Esophagus (tissue), 2 donors: ENCODE measurements at regions not wholly inside any gene's neighbourhood (a gene's known extent, or its start where the extent isn't known, plus 50 kb on each side); places are given as distances from the start of the nearest gene placed in this dataset.
"Not testable (repeated sequence)": the region's sequence is repeated elsewhere in the genome, so short reads cannot be mapped to it uniquely, and the experiment has no call there.

Source experiments
- H3K27ac ChIP-seq, 2 donors: one replicate each; pipeline ENCODE4 v1.5.1; 2013; ENCODE audit warnings: low read depth in 2 of 2, mild to moderate bottlenecking in 2 of 2, inconsistent platforms in 1 of 2, low read length in 1 of 2, moderate library complexity in 1 of 2
- H3K27me3 ChIP-seq, 2 donors: one replicate each; pipeline ENCODE4 v1.6.1; 2013; ENCODE audit warnings: low read length in 2 of 2, control low read depth in 1 of 2, mild to moderate bottlenecking in 1 of 2; ENCODE audit not compliant: insufficient read depth in 2 of 2, control insufficient read depth in 1 of 2
- H3K36me3 ChIP-seq, 2 donors: one replicate each; pipeline ENCODE4 v1.6.1; 2013; ENCODE audit warnings: low read length in 1 of 2; ENCODE audit not compliant: control insufficient read depth in 2 of 2, insufficient read depth in 2 of 2
- H3K4me1 ChIP-seq, 2 donors: one replicate each; pipeline ENCODE4 v1.6.1; 2013; ENCODE audit warnings: low read length in 1 of 2; ENCODE audit not compliant: control insufficient read depth in 2 of 2, insufficient read depth in 2 of 2
- H3K4me3 ChIP-seq, 2 donors: one replicate each; pipeline ENCODE4 v1.5.1; 2013; ENCODE audit warnings: low read length in 2 of 2, mild to moderate bottlenecking in 2 of 2, low read depth in 1 of 2, moderate library complexity in 1 of 2
- H3K9me3 ChIP-seq, 2 donors: one replicate each; pipeline ENCODE4 v1.6.1; 2013; ENCODE audit warnings: mild to moderate bottlenecking in 2 of 2, low read depth in 1 of 2, low read length in 1 of 2, moderate library complexity in 1 of 2; ENCODE audit not compliant: control insufficient read depth in 2 of 2, insufficient read depth in 1 of 2
- WGBS, 2 donors: extraction: QIAGEN DNeasy Blood & Tissue Kit; methylation state at CpG; one replicate each; pipeline ENCODE4 v1.1.7; 2013; 5-methylcytosine and 5-hydroxymethylcytosine counted together
- donor health status: healthy with polysubstance abuse.
- donor health status: Bipolar disorder and iron deficiency.

DNA sequence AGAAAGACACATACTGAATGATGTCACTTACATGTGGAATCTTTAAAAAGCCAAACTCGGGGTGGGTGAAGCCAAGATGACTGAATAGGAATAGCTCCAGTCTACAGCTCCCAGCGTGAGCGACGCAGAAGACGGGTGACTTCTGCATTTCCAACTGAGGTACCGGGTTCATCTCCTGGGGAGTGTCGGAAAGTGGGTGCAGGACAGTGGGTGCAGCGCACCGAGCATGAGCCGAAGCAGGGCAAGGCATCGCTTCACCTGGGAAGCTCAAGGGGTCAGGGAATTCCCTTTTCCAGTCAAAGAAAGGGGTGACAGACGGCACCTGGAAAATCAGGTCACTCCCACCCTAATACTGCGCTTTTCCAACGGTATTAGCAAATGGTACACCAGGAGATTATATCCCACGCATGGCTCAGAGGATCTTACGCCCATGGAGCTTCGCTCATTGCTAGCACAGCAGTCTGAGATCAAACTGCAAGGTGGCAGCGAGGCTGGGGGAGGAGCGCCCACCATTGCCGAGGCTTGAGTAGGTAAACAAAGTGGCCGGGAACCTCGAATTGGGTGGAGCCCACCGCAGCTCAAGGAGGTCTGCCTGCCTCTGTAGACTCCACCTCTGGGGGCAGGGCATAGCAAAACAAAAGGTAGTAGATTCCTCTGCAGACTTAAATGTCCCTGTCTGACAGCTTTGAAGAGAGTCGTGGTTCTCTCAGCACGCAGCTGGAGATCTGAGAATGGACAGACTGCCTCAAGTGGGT, 103.0 kb upstream of the TMEM45B start:
- not testable (repeated sequence) for H3K4me3 ChIP-seq, H3K27me3 ChIP-seq, H3K9me3 ChIP-seq, H3K36me3 ChIP-seq, H3K27ac ChIP-seq, H3K4me1 ChIP-seq
- 90 to 91% methylated on average over 25 of the region's 25 CpGs for WGBS, 2 donors

DNA sequence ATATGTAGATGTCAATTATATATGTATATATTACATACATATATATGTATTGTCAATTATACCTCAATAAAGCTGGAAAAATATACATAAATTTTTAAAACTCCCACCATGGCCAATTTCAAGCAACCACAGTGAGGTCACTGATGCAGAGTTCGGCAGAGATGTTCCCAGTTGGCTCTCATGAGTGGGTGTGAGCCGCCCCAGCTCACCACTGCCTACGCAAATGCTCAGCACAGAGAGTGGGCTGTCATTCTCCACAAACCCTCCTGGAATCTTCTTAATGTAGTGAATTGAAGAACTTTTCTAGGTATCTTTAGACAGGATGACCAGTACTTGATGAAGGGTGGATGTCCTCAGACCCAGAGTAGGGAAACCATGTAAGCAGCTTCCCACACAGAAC, 96.6 kb upstream of the TMEM45B start:
- 95 to 97% methylated on average over 3 of the region's 3 CpGs for WGBS, 2 donors
- H3K36me3 ChIP-seq = no peaks in the 10 kb centered on the region
- H3K27ac ChIP-seq = no peak overlapping the region
- no peaks in the 10 kb centered on the region for H3K27me3 ChIP-seq
- H3K4me1 ChIP-seq = peaks cover 0 to 11% of the 10 kb centered on the region in 2 donors
- no peak overlapping the region for H3K4me3 ChIP-seq
- no peaks in the 10 kb centered on the region for H3K9me3 ChIP-seq

DNA sequence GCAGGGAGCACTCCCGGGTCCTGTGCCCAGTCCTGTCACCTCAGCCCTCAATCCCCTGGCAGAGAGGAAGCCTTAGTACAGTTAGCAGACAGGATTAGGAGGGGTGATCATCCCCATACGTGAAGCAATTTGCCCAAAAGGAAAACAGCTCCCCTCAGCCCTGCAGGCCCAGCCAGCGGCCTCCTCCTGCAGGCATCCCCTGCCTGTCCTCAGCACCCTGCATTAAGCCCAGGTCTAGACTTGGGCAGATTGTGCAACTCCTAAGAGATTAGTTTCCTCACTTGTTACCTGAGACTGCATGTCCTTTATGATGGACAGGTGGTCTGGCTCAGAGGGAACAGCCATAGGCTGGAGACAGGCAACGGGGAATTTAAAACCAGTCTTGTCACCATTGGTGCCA, 95.5 kb upstream of the TMEM45B start:
- no peak overlapping the region for H3K27ac ChIP-seq
- 74 to 76% methylated on average over 4 of the region's 4 CpGs for WGBS, 2 donors
- H3K4me1 ChIP-seq = peaks cover 0 to 11% of the 10 kb centered on the region in 2 donors
- H3K36me3 ChIP-seq = no peaks in the 10 kb centered on the region
- H3K27me3 ChIP-seq = no peaks in the 10 kb centered on the region
- H3K9me3 ChIP-seq = no peaks in the 10 kb centered on the region
- no peak overlapping the region for H3K4me3 ChIP-seq

DNA sequence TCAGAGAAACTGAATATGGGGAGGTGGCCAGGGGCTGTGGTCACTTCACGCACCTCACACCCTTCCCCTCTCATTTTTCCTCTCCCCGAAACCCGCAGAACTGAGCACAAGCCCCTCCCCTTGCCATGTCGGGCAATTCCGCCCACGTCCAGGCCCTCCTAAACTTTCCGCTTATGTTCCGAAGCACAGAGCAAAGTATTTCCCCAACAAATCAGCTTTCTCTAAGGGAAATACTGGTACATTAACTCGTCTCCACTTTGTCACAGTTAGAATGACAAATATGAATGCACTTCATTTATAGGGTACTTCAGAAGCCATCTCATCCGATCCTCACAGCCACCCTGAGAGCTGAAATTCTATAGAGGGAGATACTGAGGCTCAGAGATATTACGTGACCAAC, 94.7 kb upstream of the TMEM45B start:
- H3K4me1 ChIP-seq = peaks cover 0 to 11% of the 10 kb centered on the region in 2 donors
- 86 to 88% methylated on average over 11 of the region's 11 CpGs for WGBS, 2 donors
- H3K27ac ChIP-seq = no peak overlapping the region
- no peak overlapping the region for H3K4me3 ChIP-seq
- no peaks in the 10 kb centered on the region for H3K9me3 ChIP-seq
- H3K36me3 ChIP-seq = no peaks in the 10 kb centered on the region
- no peaks in the 10 kb centered on the region for H3K27me3 ChIP-seq

DNA sequence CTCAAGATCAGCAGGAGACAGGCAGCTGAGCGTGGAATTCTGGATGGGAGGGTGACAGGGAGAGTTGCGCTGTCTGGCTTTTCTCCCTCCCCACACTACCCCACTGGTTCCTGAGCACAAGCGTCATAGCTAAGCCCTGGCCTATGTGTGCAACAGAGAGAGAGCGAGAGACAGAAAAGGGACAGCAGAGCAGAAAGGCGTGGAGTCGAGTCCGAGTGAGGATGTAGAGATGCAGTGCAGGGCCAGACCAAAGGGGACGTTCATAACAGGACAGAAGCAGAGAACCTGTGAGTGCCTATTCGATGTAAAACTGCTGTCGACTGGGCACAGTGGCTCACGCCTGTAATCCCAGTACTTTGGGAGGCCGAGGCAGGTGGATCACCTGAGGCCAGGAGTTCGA, 94.0 kb upstream of the TMEM45B start:
- no peak overlapping the region for H3K27ac ChIP-seq
- WGBS, 2 donors = 80 to 81% methylated on average over 13 of the region's 13 CpGs
- H3K9me3 ChIP-seq = no peaks in the 10 kb centered on the region
- no peaks in the 10 kb centered on the region for H3K36me3 ChIP-seq
- no peak overlapping the region for H3K4me3 ChIP-seq
- no peaks in the 10 kb centered on the region for H3K27me3 ChIP-seq
- H3K4me1 ChIP-seq = peaks cover 0 to 11% of the 10 kb centered on the region in 2 donors

DNA sequence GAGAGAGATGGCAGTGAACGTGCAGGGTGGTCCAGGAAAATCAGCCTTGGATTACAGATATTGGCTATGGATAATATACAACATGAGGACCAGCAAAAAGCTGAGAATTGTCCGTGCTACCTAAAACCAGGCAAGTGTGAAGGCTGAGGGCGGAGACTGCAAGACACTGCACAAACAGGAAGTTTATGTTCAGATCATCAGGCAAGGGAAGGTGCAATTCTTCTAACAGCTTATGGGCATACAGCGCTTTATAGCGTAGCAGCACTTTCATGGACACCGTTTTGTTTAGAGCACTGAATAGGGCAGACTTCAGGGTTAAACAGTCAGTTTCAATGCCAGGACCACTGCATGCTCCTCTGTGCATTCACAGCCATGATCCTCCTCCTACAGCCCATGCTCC, 93.1 kb upstream of the TMEM45B start:
- no peaks in the 10 kb centered on the region for H3K9me3 ChIP-seq
- no peak overlapping the region for H3K27ac ChIP-seq
- peaks cover 0 to 11% of the 10 kb centered on the region in 2 donors for H3K4me1 ChIP-seq
- H3K27me3 ChIP-seq = no peaks in the 10 kb centered on the region
- WGBS, 2 donors = 75 to 81% methylated on average over 6 of the region's 6 CpGs
- H3K36me3 ChIP-seq = no peaks in the 10 kb centered on the region
- H3K4me3 ChIP-seq = no peak overlapping the region

DNA sequence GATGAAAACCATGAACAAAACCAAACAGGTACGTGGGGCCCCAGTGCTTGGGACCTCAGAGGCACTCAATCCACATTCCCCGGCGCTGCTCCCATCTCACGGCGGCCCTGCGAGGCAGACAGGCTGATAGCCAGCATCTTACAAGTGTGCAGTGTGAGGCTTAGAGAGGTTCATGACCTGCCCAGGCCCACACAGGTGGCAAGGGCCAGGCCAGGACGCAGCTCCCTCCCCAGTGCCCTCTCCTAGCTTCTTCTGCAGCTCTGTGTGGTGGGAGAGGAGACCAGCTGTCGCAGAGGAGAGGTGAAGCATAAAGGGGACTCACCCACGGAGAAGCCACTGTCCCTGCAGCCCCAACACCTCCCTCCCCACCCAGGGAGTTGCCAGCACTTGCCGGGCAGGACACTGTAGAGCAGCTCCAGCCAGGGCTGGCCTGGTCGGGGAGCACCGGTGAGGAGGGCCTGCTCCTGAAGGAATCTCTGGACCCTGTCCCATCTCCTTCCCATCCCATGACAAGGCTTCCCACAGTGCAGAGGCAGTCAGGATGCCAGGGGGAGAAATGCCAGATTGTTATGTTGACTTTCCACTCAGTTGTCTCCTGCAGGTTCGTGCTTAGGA, 92.4 kb upstream of the TMEM45B start:
- H3K27me3 ChIP-seq = no peaks in the 10 kb centered on the region
- no peaks in the 10 kb centered on the region for H3K36me3 ChIP-seq
- H3K4me1 ChIP-seq = peaks cover 0 to 11% of the 10 kb centered on the region in 2 donors
- no peak overlapping the region for H3K27ac ChIP-seq
- no peaks in the 10 kb centered on the region for H3K9me3 ChIP-seq
- no peak overlapping the region for H3K4me3 ChIP-seq
- WGBS, 2 donors = 70 to 71% methylated on average over 12 to 13 of the region's 13 CpGs

DNA sequence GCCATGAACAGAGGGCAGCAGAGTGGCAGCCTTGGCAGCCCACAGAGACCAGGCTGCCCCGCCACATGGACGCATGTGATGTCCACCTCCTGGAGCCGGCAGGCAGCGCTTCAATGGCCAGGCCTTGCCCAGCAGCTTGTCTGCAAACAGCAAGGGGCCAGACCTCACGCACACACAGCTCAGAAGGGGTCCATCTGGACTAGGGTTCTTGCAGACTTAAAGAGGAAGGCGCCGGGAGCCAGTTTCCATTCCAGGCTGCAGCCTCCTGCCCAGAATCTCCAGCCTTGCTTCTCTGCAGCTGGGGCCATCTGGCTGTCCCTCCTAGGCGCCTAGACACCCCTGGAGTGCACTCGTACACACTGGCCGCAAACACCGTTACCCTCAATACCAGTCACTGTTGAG, 91.9 kb upstream of the TMEM45B start:
- H3K27ac ChIP-seq = no peak overlapping the region
- H3K4me3 ChIP-seq = no peak overlapping the region
- H3K9me3 ChIP-seq = no peaks in the 10 kb centered on the region
- H3K36me3 ChIP-seq = no peaks in the 10 kb centered on the region
- peaks cover 0 to 13% of the 10 kb centered on the region in 2 donors for H3K4me1 ChIP-seq
- WGBS, 2 donors = 64 to 75% methylated on average over 11 of the region's 11 CpGs
- no peaks in the 10 kb centered on the region for H3K27me3 ChIP-seq

DNA sequence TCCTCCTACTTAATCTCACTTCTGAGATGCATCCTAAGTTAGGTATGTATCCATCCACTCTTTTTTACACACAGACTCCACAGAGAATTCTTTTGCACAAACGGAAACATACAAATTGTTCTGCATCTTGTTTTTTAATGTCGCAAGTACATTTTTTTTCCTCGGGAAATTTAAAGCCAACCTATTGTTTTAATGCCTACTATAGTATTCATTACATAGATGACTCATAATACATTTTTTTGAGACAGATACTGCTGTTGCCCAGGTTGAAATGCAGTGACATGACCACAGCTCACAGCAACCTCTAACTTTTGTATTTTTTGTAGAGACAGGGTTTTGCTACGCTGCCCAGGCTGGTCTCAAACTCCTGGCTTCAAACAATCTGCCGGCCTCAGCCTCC, 90.8 kb upstream of the TMEM45B start:
- no peak overlapping the region for H3K27ac ChIP-seq
- peaks cover 0 to 19% of the 10 kb centered on the region in 2 donors for H3K4me1 ChIP-seq
- H3K4me3 ChIP-seq = no peak overlapping the region
- WGBS, 2 donors = 48 to 62% methylated on average over 5 of the region's 5 CpGs
- no peaks in the 10 kb centered on the region for H3K27me3 ChIP-seq
- H3K9me3 ChIP-seq = no peaks in the 10 kb centered on the region
- H3K36me3 ChIP-seq = no peaks in the 10 kb centered on the region

DNA sequence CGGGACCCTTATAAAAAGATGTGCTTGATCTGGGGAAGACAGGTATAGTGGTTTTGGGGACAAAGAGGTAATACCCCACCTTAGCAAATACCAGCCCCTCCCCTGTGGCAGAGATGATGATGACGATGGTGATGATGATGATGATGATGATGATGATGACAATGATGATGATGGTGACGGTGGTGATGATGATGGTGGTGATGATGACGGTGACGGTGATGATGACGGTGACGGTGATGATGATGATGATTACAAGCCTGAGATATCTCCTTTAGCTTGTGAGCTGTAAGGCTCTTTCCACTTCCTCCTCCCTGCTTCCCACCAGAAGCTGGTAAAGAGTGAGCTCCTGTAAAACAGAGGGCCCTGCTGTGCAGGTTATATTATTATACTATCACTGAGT, 89.5 kb upstream of the TMEM45B start:
- H3K4me3 ChIP-seq = no peak overlapping the region
- H3K4me1 ChIP-seq = peaks cover 0 to 24% of the 10 kb centered on the region in 2 donors
- no peak overlapping the region for H3K27ac ChIP-seq
- H3K36me3 ChIP-seq = no peaks in the 10 kb centered on the region
- no peaks in the 10 kb centered on the region for H3K27me3 ChIP-seq
- WGBS, 2 donors = 96 to 99% methylated on average over 7 of the region's 7 CpGs
- H3K9me3 ChIP-seq = no peaks in the 10 kb centered on the region
